RPMI8226 (cell line): ENCODE measurements at regions not wholly inside any gene's neighbourhood (a gene's known extent, or its start where the extent isn't known, plus 50 kb on each side); places are given as distances from the start of the nearest gene placed in this dataset.

Experiments
- DNase-seq: peaks from one replicate; pipeline ENCODE4 v3.0.0-alpha.2; 2015

- no peak for DNase-seq
Observed at GRCh38 chr5:74953937-74954720, 87.9 kb upstream of the FAM169A start.

DNA sequence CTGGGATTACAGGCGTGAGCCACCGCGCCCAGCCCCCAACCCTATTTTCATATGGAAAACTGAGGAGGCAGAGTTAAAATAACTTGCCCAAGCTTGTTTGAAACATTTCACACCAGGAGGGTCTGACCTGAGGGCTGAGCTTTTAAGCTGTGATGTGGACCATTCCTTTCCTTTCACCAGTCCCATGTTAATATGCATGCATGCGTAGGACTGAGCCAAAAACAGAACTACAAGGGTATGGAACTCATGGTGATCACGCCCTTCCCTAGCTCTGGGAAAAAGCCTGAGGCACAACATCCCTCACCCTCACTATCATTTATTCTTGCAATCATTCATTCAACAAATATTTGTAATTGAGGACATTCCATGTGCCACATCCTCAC lies 87.4 kb upstream of the FAM169A start:
- no peak for DNase-seq

- DNase-seq: no peak
Observed at GRCh38 chr5:74952406-74952805, 86.2 kb upstream of the FAM169A start.

GRCh38 chr5:74951865-74952264 lies 85.7 kb upstream of the FAM169A start:
- no peak for DNase-seq

GRCh38 chr5:74950836-74951515 lies 84.8 kb upstream of the FAM169A start:
- peak; percentile 73 for DNase-seq

DNA sequence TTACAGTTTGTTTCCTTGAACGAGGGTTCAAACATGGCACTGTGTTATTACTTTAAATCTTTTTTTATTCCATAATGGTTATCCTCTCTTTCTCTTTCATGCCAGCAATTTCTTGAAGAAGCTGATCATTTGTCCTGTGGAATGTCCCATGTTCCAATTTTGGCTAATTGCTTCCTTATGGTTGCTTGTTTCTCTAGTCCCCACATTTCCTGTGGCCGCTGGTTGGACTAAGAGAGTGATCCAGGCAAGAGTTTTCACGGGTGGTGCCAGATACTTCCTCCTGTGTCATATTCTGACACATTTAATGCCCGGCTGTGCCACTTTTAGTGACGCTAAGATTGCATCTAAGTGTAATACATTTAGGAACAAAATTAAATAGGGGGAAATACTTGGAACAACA lies 83.8 kb upstream of the FAM169A start:
- DNase-seq: no peak

DNA sequence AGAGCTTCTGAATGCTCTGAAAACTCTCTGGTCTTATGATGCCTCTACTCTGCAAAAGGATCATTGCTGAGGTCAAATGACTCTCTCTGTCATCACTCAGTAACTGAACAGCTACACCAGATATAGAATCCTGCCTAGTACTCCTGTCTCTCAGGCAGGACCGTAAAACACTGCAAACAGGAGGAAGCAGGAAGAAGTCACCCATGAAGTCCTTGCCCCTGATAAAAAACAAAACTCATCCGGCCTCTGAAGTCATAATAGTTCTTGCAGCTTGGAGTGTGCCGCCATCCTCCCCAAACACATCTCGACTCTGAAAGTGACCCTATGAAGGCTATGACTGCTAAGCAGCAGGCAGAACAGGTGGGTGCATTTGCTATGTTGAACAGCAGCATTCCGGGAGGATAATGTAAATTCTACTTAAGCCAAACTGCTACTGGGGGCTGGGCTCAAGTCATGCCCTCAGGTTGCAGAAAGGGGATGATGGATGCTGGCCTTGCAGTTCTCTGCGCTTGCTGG lies 81.9 kb upstream of the FAM169A start:
- no peak for DNase-seq

- DNase-seq: no peak
Observed at GRCh38 chr5:74946471-74946870, 80.3 kb upstream of the FAM169A start.

- peak; percentile 55 for DNase-seq
Observed at GRCh38 chr5:74945561-74946165, 79.5 kb upstream of the FAM169A start.

GRCh38 chr5:74943905-74944304 lies 77.7 kb upstream of the FAM169A start:
- DNase-seq: peak; percentile 20

DNA sequence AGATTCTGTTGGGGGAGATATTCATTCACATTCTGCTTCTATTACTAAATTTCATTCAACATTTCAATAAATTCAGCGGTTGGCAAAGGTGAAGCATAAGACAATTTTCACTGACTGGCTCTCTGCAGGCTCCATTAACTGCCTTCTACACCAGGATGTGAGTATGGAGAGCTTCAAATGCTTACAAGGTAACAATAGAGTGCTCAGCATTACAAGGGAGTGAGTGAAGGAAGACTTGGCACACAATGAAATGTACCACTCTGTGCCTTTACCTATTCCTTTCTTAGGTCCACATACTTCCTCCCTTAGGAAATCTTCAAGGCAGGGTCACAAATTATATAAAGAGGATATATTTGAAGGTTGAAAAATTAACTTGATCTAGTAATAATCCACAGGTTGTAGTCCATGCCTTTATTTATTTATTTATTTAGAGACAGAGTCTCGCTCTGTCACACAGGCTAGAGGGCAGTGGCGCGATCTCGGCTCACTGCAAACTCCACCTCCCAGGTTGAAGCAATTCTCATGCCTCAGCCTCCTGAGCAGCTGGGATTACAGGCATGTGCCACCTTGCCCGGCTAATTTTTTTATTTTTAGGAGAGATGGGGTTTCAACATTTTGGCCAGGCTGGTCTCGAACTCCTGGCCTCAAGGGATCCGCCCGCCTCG lies 76.6 kb upstream of the FAM169A start:
- no peak for DNase-seq

DNA sequence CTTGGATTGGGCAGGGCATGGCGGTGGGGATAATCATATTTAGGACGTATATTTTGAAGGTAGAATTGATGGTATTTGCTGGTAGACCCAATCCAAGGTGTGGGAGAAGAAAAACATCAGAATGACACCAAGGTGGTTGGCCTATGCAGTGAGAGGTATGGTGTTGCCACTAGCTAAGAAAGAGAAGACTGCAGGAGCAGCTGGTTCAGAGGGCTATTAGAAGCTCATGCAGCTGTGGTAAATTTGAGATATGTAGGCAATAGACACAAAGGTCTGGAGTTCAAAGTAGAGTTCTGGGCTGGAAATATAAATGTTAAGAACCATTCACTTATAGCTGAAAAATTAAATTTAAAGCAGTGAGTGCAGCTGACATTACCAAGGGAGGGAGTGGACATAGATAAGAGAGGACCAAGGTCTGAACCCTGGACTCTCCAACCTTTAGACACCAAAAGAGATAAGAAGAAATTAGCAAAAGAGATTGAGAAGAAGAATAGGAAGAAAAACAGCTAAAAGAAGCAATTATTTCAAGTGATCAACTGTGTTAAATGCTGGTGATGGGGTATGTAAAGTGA lies 74.7 kb upstream of the FAM169A start:
- DNase-seq: no peak

DNA sequence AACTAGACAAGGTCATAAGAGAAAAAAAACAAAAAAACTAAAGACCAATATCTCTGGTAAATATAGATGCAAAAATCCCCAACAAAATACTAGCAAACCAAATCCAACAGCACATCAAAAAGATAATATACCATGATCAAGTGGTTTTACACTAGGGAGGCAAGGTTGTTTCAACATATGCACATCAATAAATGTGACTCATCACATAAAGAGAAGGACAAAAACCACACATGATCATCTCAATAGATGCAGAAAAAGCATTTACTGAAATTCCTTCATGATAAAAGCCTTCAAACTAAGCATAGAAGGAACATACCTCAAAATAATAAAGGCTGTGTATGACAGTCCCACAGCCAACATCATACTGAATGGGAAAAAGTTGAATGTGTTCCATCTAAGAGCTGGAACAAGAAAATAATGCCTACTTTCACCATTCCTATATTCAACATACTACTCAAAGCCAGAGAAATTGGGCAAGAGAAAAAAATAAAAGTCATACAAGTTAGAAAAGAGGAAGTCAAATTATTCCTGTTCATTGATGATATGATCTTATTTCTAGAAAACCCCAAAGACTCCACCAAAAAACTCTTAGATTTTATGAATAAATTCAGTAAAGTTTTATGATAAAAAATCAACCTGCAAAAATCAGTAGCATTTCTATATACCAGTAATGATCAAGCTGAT lies 72.2 kb upstream of the FAM169A start:
- DNase-seq: no peak

DNA sequence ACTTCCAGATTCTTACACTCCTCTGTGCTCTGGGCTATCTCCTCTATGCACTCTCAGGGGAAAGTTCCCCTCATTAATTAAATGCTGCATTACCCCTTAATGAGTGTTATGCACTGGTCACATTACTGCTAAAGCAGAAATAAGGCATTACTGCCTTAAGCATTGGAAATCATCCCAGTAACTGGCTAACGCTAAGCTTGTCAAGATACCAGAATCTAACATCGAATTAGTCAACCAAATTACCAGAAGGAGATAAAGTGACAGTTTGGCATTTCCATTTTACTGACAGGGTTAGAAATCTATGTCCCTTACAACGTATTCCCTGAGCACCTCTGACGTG lies 69.5 kb upstream of the FAM169A start:
- DNase-seq: no peak

- DNase-seq: peak; percentile 72
Observed at GRCh38 chr5:74934949-74935751, 69.0 kb upstream of the FAM169A start.

GRCh38 chr5:74927336-74927735 lies 61.1 kb upstream of the FAM169A start:
- no peak for DNase-seq

GRCh38 chr5:74919487-74919886 lies 53.3 kb upstream of the FAM169A start:
- peak; percentile 52 for DNase-seq

GRCh38 chr5:74919041-74919440 lies 52.9 kb upstream of the FAM169A start:
- DNase-seq: no peak

- DNase-seq: no peak
Observed at GRCh38 chr5:74918232-74918669, 52.1 kb upstream of the FAM169A start.

GRCh38 chr5:74916831-74917710 lies 50.9 kb upstream of the FAM169A start:
- no peak for DNase-seq
